IPS-18c (cell line): ENCODE measurements at regions not wholly inside any gene's neighbourhood (a gene's known extent, or its start where the extent isn't known, plus 50 kb on each side); places are given as distances from the start of the nearest gene placed in this dataset.

Experiments
- H3K4me3 ChIP-seq: 2 replicates; pipeline ENCODE4 v1.7.0; 2013; ENCODE audit warnings: low read depth, mild to moderate bottlenecking, low read length, moderate library complexity; ENCODE audit not compliant: insufficient read depth
- H3K9me3 ChIP-seq: one replicate; pipeline ENCODE4 v1.6.1; 2013; ENCODE audit warnings: mild to moderate bottlenecking, low read length, moderate library complexity; ENCODE audit not compliant: control insufficient read depth, insufficient read depth

- H3K9me3 ChIP-seq, result no peaks in the 10 kb centered on the region
- no peak overlapping the region for H3K4me3 ChIP-seq
These were observed 225.0 kb upstream of the RAB6C start for GRCh38 chr2:129754421-129754820.

GRCh38 chr2:129754831-129755230 is 224.6 kb upstream of the RAB6C start:
- no peak overlapping the region for H3K4me3 ChIP-seq

GRCh38 chr2:129755786-129756185 is 223.7 kb upstream of the RAB6C start:
- Histone ChIP-seq H3K9me3 (no peaks in the 10 kb centered on the region), H3K4me3 (no peak overlapping the region)

More at GRCh38 chr2:129754831-129755230, 224.6 kb upstream of the RAB6C start:
- no peaks in the 10 kb centered on the region for H3K9me3 ChIP-seq

- Histone ChIP-seq H3K9me3 (no peaks in the 10 kb centered on the region), H3K4me3 (no peak overlapping the region)
These were observed 223.2 kb upstream of the RAB6C start for GRCh38 chr2:129756276-129756675.

GRCh38 chr2:129757366-129757914 is 222.0 kb upstream of the RAB6C start:
- H3K9me3 ChIP-seq, result no peaks in the 10 kb centered on the region

GRCh38 chr2:129757915-129758783 is 221.3 kb upstream of the RAB6C start:
- Histone ChIP-seq H3K4me3 (no peak overlapping the region), H3K9me3 (no peaks in the 10 kb centered on the region)

More at GRCh38 chr2:129757366-129757914, 222.0 kb upstream of the RAB6C start:
- H3K4me3 ChIP-seq, result no peak overlapping the region

GRCh38 chr2:129758784-129759471 is 220.5 kb upstream of the RAB6C start:
- no peaks in the 10 kb centered on the region for H3K9me3 ChIP-seq
- no peak overlapping the region for H3K4me3 ChIP-seq

- Histone ChIP-seq H3K4me3 (no peak overlapping the region), H3K9me3 (no peaks in the 10 kb centered on the region)
These were observed 219.9 kb upstream of the RAB6C start for GRCh38 chr2:129759472-129760010.

- Histone ChIP-seq H3K9me3 (no peaks in the 10 kb centered on the region), H3K4me3 (no peak overlapping the region)
These were observed 218.8 kb upstream of the RAB6C start for GRCh38 chr2:129760669-129761068.

- Histone ChIP-seq H3K9me3 (no peaks in the 10 kb centered on the region), H3K4me3 (no peak overlapping the region)
These were observed 217.9 kb upstream of the RAB6C start for GRCh38 chr2:129761569-129762021.

GRCh38 chr2:129762386-129763189 is 216.9 kb upstream of the RAB6C start:
- Histone ChIP-seq H3K4me3 (no peak overlapping the region), H3K9me3 (no peaks in the 10 kb centered on the region)

- H3K4me3 ChIP-seq, result no peak overlapping the region
- no peaks in the 10 kb centered on the region for H3K9me3 ChIP-seq
These were observed 216.1 kb upstream of the RAB6C start for GRCh38 chr2:129763190-129763846.

GRCh38 chr2:129763966-129764365 is 215.5 kb upstream of the RAB6C start:
- Histone ChIP-seq H3K4me3 (no peak overlapping the region), H3K9me3 (no peaks in the 10 kb centered on the region)

GRCh38 chr2:129764376-129765325 is 214.8 kb upstream of the RAB6C start:
- Histone ChIP-seq H3K4me3 (no peak overlapping the region), H3K9me3 (no peaks in the 10 kb centered on the region)

GRCh38 chr2:129765326-129765677 is 214.2 kb upstream of the RAB6C start:
- no peak overlapping the region for H3K4me3 ChIP-seq
- no peaks in the 10 kb centered on the region for H3K9me3 ChIP-seq
